HG02884 (cell line): ENCODE measurements at regions not wholly inside any gene's neighbourhood (a gene's known extent, or its start where the extent isn't known, plus 50 kb on each side); places are given as distances from the start of the nearest gene placed in this dataset.

Experiments used
- ATAC-seq: cut with Tn5 transposase; IDR thresholded peaks from one replicate; pipeline ENCODE4 v1.9.1; 2021; ENCODE audit warnings: mild to moderate bottlenecking, moderate library complexity; ENCODE audit not compliant: unreplicated experiment

- no peak for ATAC-seq
Measured at GRCh38 chr9:108182270-108182669, 673.5 kb downstream of the ACTL7B start.

GRCh38 chr9:108181441-108181840, 674.3 kb downstream of the ACTL7B start:
- ATAC-seq = no peak

GRCh38 chr9:108180541-108180940, 675.2 kb downstream of the ACTL7B start:
- no peak for ATAC-seq

- ATAC-seq = no peak
Measured at GRCh38 chr9:108178318-108178717, 677.5 kb downstream of the ACTL7B start.

- no peak for ATAC-seq
Measured at GRCh38 chr9:108168236-108168850, 678.8 kb upstream of the KLF4 start.

- no peak for ATAC-seq
Measured at GRCh38 chr9:108167136-108167900, 677.7 kb upstream of the KLF4 start.

GRCh38 chr9:108166519-108166918, 677.0 kb upstream of the KLF4 start:
- ATAC-seq = no peak

GRCh38 chr9:108163321-108164005, 673.9 kb upstream of the KLF4 start:
- no peak for ATAC-seq

- ATAC-seq = no peak
Measured at GRCh38 chr9:108162664-108163063, 673.1 kb upstream of the KLF4 start.

- ATAC-seq = no peak
Measured at GRCh38 chr9:108161503-108161902, 671.9 kb upstream of the KLF4 start.

GRCh38 chr9:108160706-108161355, 671.3 kb upstream of the KLF4 start:
- no peak for ATAC-seq

GRCh38 chr9:108160039-108160438, 670.5 kb upstream of the KLF4 start:
- no peak for ATAC-seq

- ATAC-seq = no peak
Measured at GRCh38 chr9:108158236-108158995, 668.8 kb upstream of the KLF4 start.

- no peak for ATAC-seq
Measured at GRCh38 chr9:108156270-108156998, 666.9 kb upstream of the KLF4 start.

- no peak for ATAC-seq
Measured at GRCh38 chr9:108153416-108153815, 663.8 kb upstream of the KLF4 start.

- no peak for ATAC-seq
Measured at GRCh38 chr9:108150736-108151586, 661.4 kb upstream of the KLF4 start.

GRCh38 chr9:108149326-108149725, 659.8 kb upstream of the KLF4 start:
- no peak for ATAC-seq

GRCh38 chr9:108142504-108143201, 653.1 kb upstream of the KLF4 start:
- no peak for ATAC-seq

GRCh38 chr9:108142142-108142503, 652.6 kb upstream of the KLF4 start:
- no peak for ATAC-seq
